ENCODE measurements at regions not wholly inside any gene's neighbourhood (a gene's known extent, or its start where the extent isn't known, plus 50 kb on each side); places are given as distances from the start of the nearest gene placed in this dataset.

DNA sequence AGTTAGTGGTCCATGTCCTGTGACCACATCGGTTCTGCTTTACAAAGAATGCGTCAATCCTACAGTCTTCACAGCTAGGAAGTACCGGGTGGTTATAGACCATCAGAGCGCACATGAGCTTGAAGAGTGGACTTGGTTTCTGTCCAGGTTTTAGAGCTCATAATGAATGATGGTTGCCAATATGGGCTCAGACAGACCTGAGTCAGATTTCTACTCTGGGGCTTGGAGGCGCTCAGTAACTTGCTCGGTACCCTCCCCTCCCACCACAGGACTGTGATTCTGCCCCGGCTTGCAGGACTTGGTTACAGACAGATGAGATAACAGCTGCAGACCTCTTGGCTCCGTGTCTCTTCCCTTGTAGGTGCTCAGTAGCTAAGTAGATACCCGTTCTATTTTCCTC lies 284.7 kb downstream of the TSHZ3 start:
- peaks cover 33% of the 10 kb centered on the region for H3K27me3 ChIP-seq (replicated peaks; ENCODE audit: insufficient read depth, low read length)
- H2AFZ ChIP-seq (ENCODE audit: low read length) = no peak overlapping the region
- H3K36me3 ChIP-seq (replicated peaks; ENCODE audit: insufficient read depth, low read length) = no peaks in the 10 kb centered on the region
- no peaks in the 10 kb centered on the region for H3F3A ChIP-seq (ENCODE audit: insufficient read depth, low read length)
- no peaks in the 10 kb centered on the region for H3K4me1 ChIP-seq (ENCODE audit: low read length)
- H4K20me1 ChIP-seq (ENCODE audit: insufficient read depth, low read length) = no peaks in the 10 kb centered on the region
- no peak overlapping the region for H3K4me2 ChIP-seq (ENCODE audit: low read depth, low read length)
- H3K9ac ChIP-seq (ENCODE audit: low read length) = no peak overlapping the region
- H3K9me3 ChIP-seq (replicated peaks; ENCODE audit: insufficient read depth, low read length) = no peaks in the 10 kb centered on the region
- TF ChIP-seq, protein P1, sequence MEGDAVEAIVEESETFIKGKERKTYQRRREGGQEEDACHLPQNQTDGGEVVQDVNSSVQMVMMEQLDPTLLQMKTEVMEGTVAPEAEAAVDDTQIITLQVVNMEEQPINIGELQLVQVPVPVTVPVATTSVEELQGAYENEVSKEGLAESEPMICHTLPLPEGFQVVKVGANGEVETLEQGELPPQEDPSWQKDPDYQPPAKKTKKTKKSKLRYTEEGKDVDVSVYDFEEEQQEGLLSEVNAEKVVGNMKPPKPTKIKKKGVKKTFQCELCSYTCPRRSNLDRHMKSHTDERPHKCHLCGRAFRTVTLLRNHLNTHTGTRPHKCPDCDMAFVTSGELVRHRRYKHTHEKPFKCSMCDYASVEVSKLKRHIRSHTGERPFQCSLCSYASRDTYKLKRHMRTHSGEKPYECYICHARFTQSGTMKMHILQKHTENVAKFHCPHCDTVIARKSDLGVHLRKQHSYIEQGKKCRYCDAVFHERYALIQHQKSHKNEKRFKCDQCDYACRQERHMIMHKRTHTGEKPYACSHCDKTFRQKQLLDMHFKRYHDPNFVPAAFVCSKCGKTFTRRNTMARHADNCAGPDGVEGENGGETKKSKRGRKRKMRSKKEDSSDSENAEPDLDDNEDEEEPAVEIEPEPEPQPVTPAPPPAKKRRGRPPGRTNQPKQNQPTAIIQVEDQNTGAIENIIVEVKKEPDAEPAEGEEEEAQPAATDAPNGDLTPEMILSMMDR (IDR thresholded peaks at IDR 0.05; ENCODE audit: low read length) = no peak
- TF ChIP-seq EZH2phosphoT487 (IDR thresholded peaks at IDR 0.05; ENCODE audit: low read length) (no peak), EZH2 (optimal IDR thresholded peaks at IDR 0.05; ENCODE audit: low read depth, low read length) (no peak)
- no peaks in the 10 kb centered on the region for H3K79me2 ChIP-seq (ENCODE audit: low read length)
- no peak overlapping the region for H3K4me3 ChIP-seq (ENCODE audit: low read length)
- H3K9me2 ChIP-seq (replicated peaks; ENCODE audit: insufficient read depth, low read length) = no peaks in the 10 kb centered on the region
- no peak overlapping the region for H3K27ac ChIP-seq (ENCODE audit: low read length)
- no peak for DNase-seq

DNA sequence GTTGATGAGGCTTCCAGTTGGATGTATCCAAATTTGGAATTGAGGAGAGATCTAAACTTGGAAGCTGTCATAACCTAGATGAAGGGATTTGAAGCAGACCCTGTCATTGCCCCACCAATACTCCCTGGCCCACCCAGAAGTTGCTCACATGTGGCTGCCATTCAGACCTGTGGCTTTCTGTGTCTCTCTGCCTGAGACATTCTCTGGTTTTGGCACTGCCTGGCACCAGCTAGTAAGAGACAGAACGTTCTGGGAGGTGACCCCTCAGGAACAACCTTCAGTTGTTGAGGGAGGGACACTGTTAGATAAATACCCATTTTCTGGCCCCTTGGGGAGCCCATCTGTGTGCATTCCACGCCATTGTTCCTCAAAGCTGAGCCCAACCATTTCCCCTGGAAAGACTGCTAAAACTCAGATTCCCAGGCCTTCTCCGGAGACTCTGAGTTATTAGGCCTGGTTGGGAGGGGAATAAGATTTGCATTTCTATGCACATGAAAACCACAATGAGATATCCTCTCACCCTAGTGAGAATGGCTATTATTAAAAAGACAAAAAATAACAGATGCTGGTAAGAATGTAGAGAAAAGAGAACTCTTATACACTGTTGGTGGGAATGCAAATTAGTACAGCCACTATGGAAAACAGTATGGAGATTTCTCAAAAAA lies 290.4 kb downstream of the TSHZ3 start:
- Histone ChIP-seq H3K27ac (ENCODE audit: low read length) (no peak overlapping the region), H3K9ac (ENCODE audit: low read length) (no peak overlapping the region), H3F3A (ENCODE audit: insufficient read depth, low read length) (no peaks in the 10 kb centered on the region), H4K20me1 (ENCODE audit: insufficient read depth, low read length) (no peaks in the 10 kb centered on the region), H3K4me2 (ENCODE audit: low read depth, low read length) (no peak overlapping the region), H3K27me3 (replicated peaks; ENCODE audit: insufficient read depth, low read length) (no peaks in the 10 kb centered on the region), H3K4me3 (ENCODE audit: low read length) (no peak overlapping the region), H3K9me3 (replicated peaks; ENCODE audit: insufficient read depth, low read length) (no peaks in the 10 kb centered on the region), H3K79me2 (ENCODE audit: low read length) (no peaks in the 10 kb centered on the region), H3K4me1 (ENCODE audit: low read length) (no peaks in the 10 kb centered on the region), H3K9me2 (replicated peaks; ENCODE audit: insufficient read depth, low read length) (no peaks in the 10 kb centered on the region), H2AFZ (ENCODE audit: low read length) (no peak overlapping the region), H3K36me3 (replicated peaks; ENCODE audit: insufficient read depth, low read length) (no peaks in the 10 kb centered on the region)
- no peak for TF ChIP-seq EZH2phosphoT487 (IDR thresholded peaks at IDR 0.05; ENCODE audit: low read length)
- no peak for TF ChIP-seq EZH2 (optimal IDR thresholded peaks at IDR 0.05; ENCODE audit: low read depth, low read length)
- TF ChIP-seq, protein P1 (IDR thresholded peaks at IDR 0.05; ENCODE audit: low read length) = no peak
- no peak for DNase-seq

DNA sequence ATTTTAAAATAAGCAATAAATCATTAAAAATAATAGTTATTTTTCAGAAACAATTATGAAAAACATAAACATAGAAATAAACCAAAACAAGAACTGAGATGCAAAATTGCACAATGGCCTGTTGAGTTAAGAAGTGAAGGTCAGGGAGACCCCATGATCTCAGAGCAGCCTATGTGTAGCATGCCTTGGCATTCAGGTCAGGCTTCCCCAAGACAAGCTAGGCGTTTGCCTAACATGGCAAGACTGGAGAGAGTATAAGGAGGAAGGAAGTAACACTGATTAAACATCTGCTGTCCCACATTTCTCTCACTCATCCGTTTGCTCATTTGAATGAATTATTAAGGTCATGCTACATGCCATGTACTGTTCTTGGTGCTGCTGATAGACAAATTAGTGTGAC lies 291.8 kb downstream of the TSHZ3 start:
- H4K20me1 ChIP-seq (ENCODE audit: insufficient read depth, low read length) = no peaks in the 10 kb centered on the region
- no peak for DNase-seq
- no peaks in the 10 kb centered on the region for H3K9me3 ChIP-seq (replicated peaks; ENCODE audit: insufficient read depth, low read length)
- no peak overlapping the region for H2AFZ ChIP-seq (ENCODE audit: low read length)
- no peak overlapping the region for H3K4me2 ChIP-seq (ENCODE audit: low read depth, low read length)
- no peak overlapping the region for H3K27ac ChIP-seq (ENCODE audit: low read length)
- H3K79me2 ChIP-seq (ENCODE audit: low read length) = no peaks in the 10 kb centered on the region
- no peaks in the 10 kb centered on the region for H3K27me3 ChIP-seq (replicated peaks; ENCODE audit: insufficient read depth, low read length)
- no peaks in the 10 kb centered on the region for H3K4me1 ChIP-seq (ENCODE audit: low read length)
- H3F3A ChIP-seq (ENCODE audit: insufficient read depth, low read length) = no peaks in the 10 kb centered on the region
- H3K36me3 ChIP-seq (replicated peaks; ENCODE audit: insufficient read depth, low read length) = no peaks in the 10 kb centered on the region
- no peak overlapping the region for H3K4me3 ChIP-seq (ENCODE audit: low read length)
- no peak overlapping the region for H3K9ac ChIP-seq (ENCODE audit: low read length)
- TF ChIP-seq, protein P1 (IDR thresholded peaks at IDR 0.05; ENCODE audit: low read length) = no peak
- TF ChIP-seq EZH2phosphoT487 (IDR thresholded peaks at IDR 0.05; ENCODE audit: low read length) (no peak), EZH2 (optimal IDR thresholded peaks at IDR 0.05; ENCODE audit: low read depth, low read length) (no peak)
- H3K9me2 ChIP-seq (replicated peaks; ENCODE audit: insufficient read depth, low read length) = no peaks in the 10 kb centered on the region

Measured in MM.1S (cell line).